ENCODE measurements at regions not wholly inside any gene's neighbourhood (a gene's known extent, or its start where the extent isn't known, plus 50 kb on each side); places are given as distances from the start of the nearest gene placed in this dataset.

GRCh38 chr18:67318651-67319050 lies 197.9 kb downstream of the DSEL start:
- no peaks in the 10 kb centered on the region for H3K27me3 ChIP-seq (ENCODE audit: control insufficient read depth in 4 of 4, insufficient read depth in 4 of 4, low read length in 3 of 4)
- H3K4me3 ChIP-seq (ENCODE audit: low read depth in 1 of 3, low read length in 3 of 3): no peak overlapping the region
- no peak overlapping the region for H3K27ac ChIP-seq (ENCODE audit: low read depth in 1 of 2, low read length in 2 of 2)
- no peaks in the 10 kb centered on the region for H3K4me1 ChIP-seq (ENCODE audit: control insufficient read depth in 4 of 4, insufficient read depth in 4 of 4, low read length in 3 of 4)
- H3K9ac ChIP-seq (ENCODE audit: low read depth in 1 of 2, low read length in 2 of 2): no peak overlapping the region
- no peaks in the 10 kb centered on the region for H3K36me3 ChIP-seq (ENCODE audit: control insufficient read depth in 4 of 4, insufficient read depth in 3 of 4, low read depth in 1 of 4, low read length in 3 of 4)
- no peak for DNase-seq (ENCODE audit: low spot score)
- TF ChIP-seq CTCF (IDR thresholded peaks at IDR 0.05; ENCODE audit: low read depth, low read length, missing input control): no peak
- TF ChIP-seq ATF3 (IDR thresholded peaks at IDR 0.05): no peak
- no peak for TF ChIP-seq RXRA (IDR thresholded peaks at IDR 0.05)
- TF ChIP-seq, protein P1, sequence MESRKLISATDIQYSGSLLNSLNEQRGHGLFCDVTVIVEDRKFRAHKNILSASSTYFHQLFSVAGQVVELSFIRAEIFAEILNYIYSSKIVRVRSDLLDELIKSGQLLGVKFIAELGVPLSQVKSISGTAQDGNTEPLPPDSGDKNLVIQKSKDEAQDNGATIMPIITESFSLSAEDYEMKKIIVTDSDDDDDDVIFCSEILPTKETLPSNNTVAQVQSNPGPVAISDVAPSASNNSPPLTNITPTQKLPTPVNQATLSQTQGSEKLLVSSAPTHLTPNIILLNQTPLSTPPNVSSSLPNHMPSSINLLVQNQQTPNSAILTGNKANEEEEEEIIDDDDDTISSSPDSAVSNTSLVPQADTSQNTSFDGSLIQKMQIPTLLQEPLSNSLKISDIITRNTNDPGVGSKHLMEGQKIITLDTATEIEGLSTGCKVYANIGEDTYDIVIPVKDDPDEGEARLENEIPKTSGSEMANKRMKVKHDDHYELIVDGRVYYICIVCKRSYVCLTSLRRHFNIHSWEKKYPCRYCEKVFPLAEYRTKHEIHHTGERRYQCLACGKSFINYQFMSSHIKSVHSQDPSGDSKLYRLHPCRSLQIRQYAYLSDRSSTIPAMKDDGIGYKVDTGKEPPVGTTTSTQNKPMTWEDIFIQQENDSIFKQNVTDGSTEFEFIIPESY (IDR thresholded peaks at IDR 0.05): no peak
- no peak for TF ChIP-seq JUND (IDR thresholded peaks at IDR 0.05)
- no peak for TF ChIP-seq HNF4G (IDR thresholded peaks at IDR 0.05)
- TF ChIP-seq GABPA (IDR thresholded peaks at IDR 0.05 in 1 of 2, conservative IDR thresholded peaks at IDR 0.05 in 1 of 2): no peak
- no peaks in the 10 kb centered on the region for H3K9me3 ChIP-seq (ENCODE audit: control insufficient read depth in 4 of 4, low read length in 3 of 4)

DNA sequence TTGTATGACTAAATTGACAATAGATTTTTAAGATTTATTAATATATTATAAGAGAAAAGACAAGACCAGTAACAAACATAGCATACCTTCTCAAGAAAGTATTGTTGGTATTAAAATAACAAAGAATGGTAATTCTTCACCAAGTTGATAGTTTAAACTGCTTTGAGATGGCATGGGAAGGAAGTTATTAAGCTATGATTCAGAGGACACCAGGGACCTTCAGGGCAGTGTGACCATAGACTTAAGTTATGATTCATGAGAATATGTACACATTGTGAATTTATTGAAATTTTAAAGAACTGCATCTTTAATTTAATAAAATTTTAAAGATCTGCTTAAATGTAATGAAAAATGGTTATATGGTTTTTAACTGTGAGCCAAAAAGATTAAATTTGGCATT lies 205.7 kb downstream of the DSEL start:
- Histone ChIP-seq H3K9ac (ENCODE audit: low read depth in 1 of 2, low read length in 2 of 2) (no peak overlapping the region), H3K4me3 (ENCODE audit: low read depth in 1 of 3, low read length in 3 of 3) (no peak overlapping the region), H3K9me3 (ENCODE audit: control insufficient read depth in 4 of 4, low read length in 3 of 4) (no peaks in the 10 kb centered on the region), H3K27ac (ENCODE audit: low read depth in 1 of 2, low read length in 2 of 2) (no peak overlapping the region), H3K36me3 (ENCODE audit: control insufficient read depth in 4 of 4, insufficient read depth in 3 of 4, low read depth in 1 of 4, low read length in 3 of 4) (no peaks in the 10 kb centered on the region), H3K27me3 (ENCODE audit: control insufficient read depth in 4 of 4, insufficient read depth in 4 of 4, low read length in 3 of 4) (no peaks in the 10 kb centered on the region), H3K4me1 (ENCODE audit: control insufficient read depth in 4 of 4, insufficient read depth in 4 of 4, low read length in 3 of 4) (no peaks in the 10 kb centered on the region)
- DNase-seq (ENCODE audit: low spot score): no peak
- TF ChIP-seq SP1 (IDR thresholded peaks at IDR 0.05) (no peak), YY1 (IDR thresholded peaks at IDR 0.05) (no peak), EGR1 (IDR thresholded peaks at IDR 0.05; ENCODE audit: low read depth in 2 of 2) (no peak), CTCF (IDR thresholded peaks at IDR 0.05; ENCODE audit: low read depth, low read length, missing input control) (no peak), HNF4A (conservative IDR thresholded peaks at IDR 0.05) (no peak), ATF3 (IDR thresholded peaks at IDR 0.05) (no peak), MAX (IDR thresholded peaks at IDR 0.05) (no peak), RXRA (IDR thresholded peaks at IDR 0.05) (no peak), RAD21 (IDR thresholded peaks at IDR 0.05) (no peak)
- TF ChIP-seq, protein P1 (IDR thresholded peaks at IDR 0.05): no peak

All from liver (tissue), 7 donors.